ENCODE measurements at regions not wholly inside any gene's neighbourhood (a gene's known extent, or its start where the extent isn't known, plus 50 kb on each side); places are given as distances from the start of the nearest gene placed in this dataset.
"Not testable (repeated sequence)": the region's sequence is repeated elsewhere in the genome, so short reads cannot be mapped to it uniquely, and the experiment has no call there.

- DNase-seq = no peak
These were observed 243.9 kb downstream of the ETV1 start for GRCh38 chr7:13745530-13745929.

GRCh38 chr7:13748998-13749397 is 240.5 kb downstream of the ETV1 start:
- no peak for DNase-seq

- DNase-seq = no peak
These were observed 239.8 kb downstream of the ETV1 start for GRCh38 chr7:13749636-13750035.

- no peak for DNase-seq
These were observed 237.7 kb downstream of the ETV1 start for GRCh38 chr7:13751766-13752165.

GRCh38 chr7:13757841-13758240 is 231.6 kb downstream of the ETV1 start:
- no peak for DNase-seq

GRCh38 chr7:13765853-13766252 is 223.6 kb downstream of the ETV1 start:
- not testable (repeated sequence) for DNase-seq

GRCh38 chr7:13770305-13770704 is 219.2 kb downstream of the ETV1 start:
- no peak for DNase-seq

GRCh38 chr7:13774976-13775375 is 214.5 kb downstream of the ETV1 start:
- no peak for DNase-seq

GRCh38 chr7:13777242-13777641 is 212.2 kb downstream of the ETV1 start:
- no peak for DNase-seq

- DNase-seq = peak; percentile 5
These were observed 210.5 kb downstream of the ETV1 start for GRCh38 chr7:13778967-13779366.

GRCh38 chr7:13790611-13791010 is 198.9 kb downstream of the ETV1 start:
- no peak for DNase-seq

- no peak for DNase-seq
These were observed 197.3 kb downstream of the ETV1 start for GRCh38 chr7:13792208-13792607.

GRCh38 chr7:13793926-13794325 is 195.5 kb downstream of the ETV1 start:
- DNase-seq = no peak

- DNase-seq = no peak
These were observed 194.9 kb downstream of the ETV1 start for GRCh38 chr7:13794581-13794980.

- no peak for DNase-seq
These were observed 191.9 kb downstream of the ETV1 start for GRCh38 chr7:13797545-13797944.

- DNase-seq = no peak
These were observed 188.6 kb downstream of the ETV1 start for GRCh38 chr7:13800694-13801448.

GRCh38 chr7:13801669-13802068 is 187.8 kb downstream of the ETV1 start:
- DNase-seq = no peak

- no peak for DNase-seq
These were observed 186.8 kb downstream of the ETV1 start for GRCh38 chr7:13802651-13803050.

GRCh38 chr7:13803134-13803533 is 186.3 kb downstream of the ETV1 start:
- no peak for DNase-seq

GRCh38 chr7:13806089-13806867 is 183.2 kb downstream of the ETV1 start:
- not testable (repeated sequence) for DNase-seq

- DNase-seq = not testable (repeated sequence)
These were observed 172.2 kb downstream of the ETV1 start for GRCh38 chr7:13817230-13817629.

- no peak for DNase-seq
These were observed 168.2 kb downstream of the ETV1 start for GRCh38 chr7:13821152-13821787.

GRCh38 chr7:13822678-13823077 is 166.8 kb downstream of the ETV1 start:
- no peak for DNase-seq

GRCh38 chr7:13826752-13827151 is 162.7 kb downstream of the ETV1 start:
- DNase-seq = no peak

All from stimulated activated CD4-positive, alpha-beta T cell treated with anti-CD3 and anti-CD28 coated beads, Interleukin-15, amount 100 ng/mL, for 24 hours (primary cell).